NT2/D1 (cell line): ENCODE measurements at regions not wholly inside any gene's neighbourhood (a gene's known extent, or its start where the extent isn't known, plus 50 kb on each side); places are given as distances from the start of the nearest gene placed in this dataset.

ENCODE experiments used
- DNase-seq: peaks from one replicate; pipeline ENCODE4 v3.0.0-alpha.2; 2011; ENCODE audit warnings: low read depth, low spot score
- H3K27me3 ChIP-seq: 2 replicates; pipeline ENCODE4 v1.6.0; 2011; ENCODE audit warnings: mild to moderate bottlenecking; ENCODE audit not compliant: insufficient read length, insufficient read depth
- H3K36me3 ChIP-seq: 2 replicates; pipeline ENCODE4 v1.6.1; 2011; ENCODE audit warnings: mild to moderate bottlenecking, low read length, mixed read lengths; ENCODE audit not compliant: insufficient read depth, insufficient read length
- H3K4me1 ChIP-seq: 2 replicates; pipeline ENCODE4 v1.5.1; 2011; ENCODE audit not compliant: insufficient read depth, insufficient read length
- H3K4me3 ChIP-seq: 2 replicates; pipeline ENCODE4 v1.5.1; 2011; ENCODE audit warnings: low read depth; ENCODE audit not compliant: insufficient read length
- H3K9ac ChIP-seq: 2 replicates; pipeline ENCODE4 v1.6.0; 2011; ENCODE audit warnings: low read depth; ENCODE audit not compliant: insufficient read length
- H3K9me3 ChIP-seq: 2 replicates; pipeline ENCODE4 v1.5.1; 2011; ENCODE audit warnings: mild to moderate bottlenecking, low read length; ENCODE audit not compliant: insufficient read depth
- SUZ12 ChIP-seq: IDR thresholded peaks from 2 replicates; pipeline ENCODE4 v1.6.1; 2011; ENCODE audit not compliant: insufficient read length, insufficient read depth; ENCODE audit errors: extremely low read depth
- YY1 ChIP-seq: IDR thresholded peaks from 2 replicates; pipeline ENCODE4 v1.6.1; 2011; ENCODE audit not compliant: insufficient read length, insufficient read depth
- ZNF274 ChIP-seq: IDR thresholded peaks from 2 replicates; pipeline ENCODE4 v1.6.1; 2011; ENCODE audit warnings: mild to moderate bottlenecking, low read depth, low read length

DNA sequence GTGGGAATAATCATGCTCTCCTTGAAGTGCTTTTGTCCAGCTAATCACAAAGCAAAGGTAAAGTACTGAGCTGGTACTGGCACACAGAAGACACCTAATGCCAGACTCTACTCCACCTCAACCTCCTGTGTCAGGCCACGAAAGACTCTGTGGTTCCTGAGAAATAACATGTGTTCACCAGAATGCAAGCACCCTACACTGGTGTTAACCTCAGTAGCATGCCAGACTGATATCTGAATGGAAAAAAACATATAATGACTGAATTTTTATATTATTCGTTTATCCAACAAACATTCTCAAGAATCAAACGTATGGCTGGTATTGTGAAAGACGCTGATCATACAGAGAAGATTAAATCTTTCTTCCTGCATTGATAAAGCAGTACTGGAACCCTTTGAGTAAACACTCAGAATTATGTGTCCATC is 97.1 kb upstream of the IFNE start:
- DNase-seq: no peak
- Histone ChIP-seq H3K36me3 (no peaks in the 10 kb centered on the region), H3K4me3 (no peak overlapping the region), H3K9me3 (no peaks in the 10 kb centered on the region), H3K4me1 (no peaks in the 10 kb centered on the region), H3K27me3 (no peaks in the 10 kb centered on the region), H3K9ac (no peak overlapping the region)
- TF ChIP-seq YY1: no peak
- no peak for TF ChIP-seq SUZ12
- no peak for TF ChIP-seq ZNF274

GRCh38 chr9:21579743-21580142 is 97.6 kb upstream of the IFNE start:
- TF ChIP-seq ZNF274: no peak
- TF ChIP-seq SUZ12: no peak
- TF ChIP-seq YY1: no peak
- no peaks in the 10 kb centered on the region for H3K9me3 ChIP-seq
- H3K27me3 ChIP-seq: no peaks in the 10 kb centered on the region
- no peaks in the 10 kb centered on the region for H3K4me1 ChIP-seq
- H3K9ac ChIP-seq: no peak overlapping the region
- no peaks in the 10 kb centered on the region for H3K36me3 ChIP-seq
- DNase-seq: no peak
- no peak overlapping the region for H3K4me3 ChIP-seq

DNA sequence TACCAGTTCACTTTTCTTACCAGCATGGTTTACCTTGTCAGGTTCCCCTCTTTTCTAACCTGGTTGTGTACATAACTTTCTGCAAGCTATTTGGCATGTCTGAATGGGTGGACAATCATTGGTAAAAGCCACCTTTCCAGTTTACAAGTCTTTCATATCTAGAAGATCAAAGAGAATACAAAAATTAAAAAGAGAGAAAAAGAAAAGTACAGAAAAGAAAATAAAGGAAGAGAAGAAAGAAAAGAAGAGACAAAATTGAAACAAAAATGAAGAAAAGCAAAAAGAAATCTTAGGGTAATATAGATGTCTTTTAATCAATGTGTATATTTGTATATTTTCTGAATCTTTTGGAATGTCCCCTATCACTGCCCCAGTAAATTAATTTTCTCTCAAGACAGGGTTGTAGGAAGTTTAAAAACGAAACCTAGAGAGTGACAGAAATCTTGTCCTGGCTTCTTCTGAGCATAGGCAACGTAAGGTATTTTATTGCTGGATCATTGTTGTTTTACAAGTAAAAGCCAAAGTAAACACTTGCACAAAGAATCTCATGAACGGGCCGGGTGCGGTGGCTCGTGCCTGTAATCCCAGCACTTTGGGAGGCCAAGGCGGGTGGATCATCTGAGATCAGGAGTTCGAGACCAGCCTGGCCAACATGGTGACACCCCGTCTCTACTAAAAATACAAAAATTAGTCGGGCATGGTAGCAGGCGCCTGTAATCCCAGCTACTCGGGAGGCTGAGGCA is 98.7 kb upstream of the IFNE start:
- Histone ChIP-seq H3K4me3 (no peak overlapping the region), H3K9me3 (no peaks in the 10 kb centered on the region), H3K27me3 (no peaks in the 10 kb centered on the region), H3K9ac (no peak overlapping the region), H3K36me3 (no peaks in the 10 kb centered on the region), H3K4me1 (no peaks in the 10 kb centered on the region)
- DNase-seq: no peak
- no peak for TF ChIP-seq YY1
- TF ChIP-seq ZNF274: no peak
- TF ChIP-seq SUZ12: no peak

- Histone ChIP-seq H3K36me3 (no peaks in the 10 kb centered on the region), H3K4me1 (no peaks in the 10 kb centered on the region), H3K27me3 (no peaks in the 10 kb centered on the region), H3K9me3 (no peaks in the 10 kb centered on the region), H3K9ac (no peak overlapping the region), H3K4me3 (no peak overlapping the region)
- TF ChIP-seq YY1 (no peak), SUZ12 (no peak), ZNF274 (no peak)
- DNase-seq: no peak
Measured at GRCh38 chr9:21583628-21584377, 101.7 kb upstream of the IFNE start.

- Histone ChIP-seq H3K4me3 (no peak overlapping the region), H3K9me3 (no peaks in the 10 kb centered on the region), H3K36me3 (no peaks in the 10 kb centered on the region), H3K4me1 (no peaks in the 10 kb centered on the region), H3K9ac (no peak overlapping the region), H3K27me3 (no peaks in the 10 kb centered on the region)
- DNase-seq: no peak
- no peak for TF ChIP-seq ZNF274
- no peak for TF ChIP-seq SUZ12
- TF ChIP-seq YY1: no peak
Measured at GRCh38 chr9:21584890-21585289, 102.8 kb upstream of the IFNE start.

GRCh38 chr9:21585756-21586752 is 103.9 kb upstream of the IFNE start:
- DNase-seq: no peak
- no peaks in the 10 kb centered on the region for H3K9me3 ChIP-seq
- H3K36me3 ChIP-seq: no peaks in the 10 kb centered on the region
- no peak overlapping the region for H3K9ac ChIP-seq
- H3K4me3 ChIP-seq: no peak overlapping the region
- H3K4me1 ChIP-seq: no peaks in the 10 kb centered on the region
- TF ChIP-seq YY1 (no peak), ZNF274 (no peak), SUZ12 (no peak)
- no peaks in the 10 kb centered on the region for H3K27me3 ChIP-seq

DNA sequence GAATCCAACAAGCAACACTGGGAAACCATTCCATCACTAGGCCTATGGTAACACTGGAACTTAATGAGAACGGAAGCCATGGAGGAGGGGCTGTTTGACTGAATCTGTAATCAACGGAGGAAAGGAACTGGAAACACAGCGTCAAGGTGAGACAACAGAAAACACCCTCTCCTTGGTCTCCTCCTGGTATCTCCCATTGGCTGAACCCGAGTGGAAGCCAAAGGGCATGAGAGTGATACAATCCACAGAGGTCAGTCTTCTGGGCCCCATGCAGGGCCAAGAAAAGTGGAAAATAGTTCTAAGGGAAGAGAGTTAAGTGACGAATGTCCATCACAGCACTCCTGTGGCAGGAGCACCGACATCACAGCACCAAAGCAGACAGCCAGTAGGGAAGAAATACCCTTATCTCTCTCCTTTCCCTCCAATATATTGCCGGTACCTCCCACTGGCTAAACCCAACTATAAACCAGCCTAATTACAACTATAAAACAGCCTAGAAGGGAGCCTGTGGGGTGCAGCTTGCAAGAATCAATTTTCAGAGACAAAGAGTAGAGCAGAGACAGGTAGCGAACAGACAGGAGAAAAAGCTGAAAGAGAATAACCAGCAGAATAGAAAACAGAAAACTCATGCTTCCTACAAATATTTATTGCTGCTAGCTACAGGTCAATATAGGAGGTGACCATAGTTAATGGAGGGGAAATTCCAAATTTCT is 107.4 kb upstream of the IFNE start:
- H3K36me3 ChIP-seq: no peaks in the 10 kb centered on the region
- no peaks in the 10 kb centered on the region for H3K27me3 ChIP-seq
- H3K9ac ChIP-seq: no peak overlapping the region
- no peak for DNase-seq
- no peaks in the 10 kb centered on the region for H3K9me3 ChIP-seq
- no peak overlapping the region for H3K4me3 ChIP-seq
- TF ChIP-seq SUZ12 (no peak), YY1 (no peak), ZNF274 (no peak)
- H3K4me1 ChIP-seq: no peaks in the 10 kb centered on the region
